Immature natural killer cell (primary cell): ENCODE measurements at regions not wholly inside any gene's neighbourhood (a gene's known extent, or its start where the extent isn't known, plus 50 kb on each side); places are given as distances from the start of the nearest gene placed in this dataset.

ENCODE experiments used
- DNase-seq, 3 donors: peaks; one replicate each; pipeline ENCODE4 v3.0.0; 2022; ENCODE audit warnings: mixed read lengths in 1 of 3
- H3K27ac Mint-ChIP-seq, 6 donors: one replicate each; pipeline ENCODE4 v1.8.0; 2020; ENCODE audit warnings: mixed read lengths in 6 of 6, mild to moderate bottlenecking in 5 of 6, inconsistent platforms in 4 of 6, moderate library complexity in 3 of 6
- H3K27me3 Mint-ChIP-seq, 3 donors: one replicate each; pipeline ENCODE4 v1.8.0; 2020 to 2021; ENCODE audit warnings: low read depth in 3 of 3, mild to moderate bottlenecking in 3 of 3, mixed read lengths in 3 of 3, moderate library complexity in 3 of 3, inconsistent platforms in 1 of 3
- H3K36me3 Mint-ChIP-seq, 3 donors: one replicate each; pipeline ENCODE4 v1.8.0; 2020; ENCODE audit warnings: mixed read lengths in 3 of 3, inconsistent platforms in 2 of 3, mild to moderate bottlenecking in 2 of 3
- H3K4me1 Mint-ChIP-seq, 2 donors: one replicate each; pipeline ENCODE4 v1.8.0; 2020; ENCODE audit warnings: inconsistent platforms in 2 of 2, mild to moderate bottlenecking in 2 of 2, mixed read lengths in 2 of 2, moderate library complexity in 1 of 2
- H3K4me3 Mint-ChIP-seq, 5 donors: one replicate each; pipeline ENCODE4 v1.8.0; 2020; ENCODE audit warnings: mild to moderate bottlenecking in 5 of 5, mixed read lengths in 5 of 5, inconsistent platforms in 3 of 5, moderate library complexity in 3 of 5
- H3K9me3 Mint-ChIP-seq, 6 donors: one replicate each; pipeline ENCODE4 v1.8.0; 2020; ENCODE audit warnings: mild to moderate bottlenecking in 6 of 6, mixed read lengths in 6 of 6, inconsistent platforms in 4 of 6, moderate library complexity in 3 of 6

DNA sequence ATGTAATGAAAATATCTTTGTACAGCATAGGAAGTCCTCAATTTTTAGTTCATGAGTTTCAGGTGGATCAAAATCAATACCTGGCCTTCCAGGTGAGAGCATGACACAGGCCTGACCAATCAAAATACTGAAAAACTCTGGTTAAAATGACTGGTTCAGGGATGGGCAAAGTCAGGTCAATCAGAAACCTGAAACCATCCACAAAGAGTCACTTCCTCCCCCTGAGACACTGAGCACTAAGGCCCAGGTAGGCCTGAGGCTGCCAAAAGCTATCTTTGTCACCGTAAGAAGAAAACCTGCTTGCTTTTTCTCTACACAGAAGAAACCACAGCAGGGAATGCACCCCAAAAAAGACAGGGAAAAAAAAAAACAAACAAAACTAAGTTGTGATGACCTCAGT is 444.8 kb downstream of the TLR4 start:
- no peak for DNase-seq
- Mint-ChIP-seq H3K27ac (no peak overlapping the region), H3K4me1 (no peaks in the 10 kb centered on the region), H3K4me3 (no peak overlapping the region), H3K27me3 (peaks cover 0 to 3% (median 0%) of the 10 kb centered on the region in 3 donors), H3K36me3 (no peaks in the 10 kb centered on the region), H3K9me3 (peaks cover 0 to 3% (median 0%) of the 10 kb centered on the region in 6 donors)

DNA sequence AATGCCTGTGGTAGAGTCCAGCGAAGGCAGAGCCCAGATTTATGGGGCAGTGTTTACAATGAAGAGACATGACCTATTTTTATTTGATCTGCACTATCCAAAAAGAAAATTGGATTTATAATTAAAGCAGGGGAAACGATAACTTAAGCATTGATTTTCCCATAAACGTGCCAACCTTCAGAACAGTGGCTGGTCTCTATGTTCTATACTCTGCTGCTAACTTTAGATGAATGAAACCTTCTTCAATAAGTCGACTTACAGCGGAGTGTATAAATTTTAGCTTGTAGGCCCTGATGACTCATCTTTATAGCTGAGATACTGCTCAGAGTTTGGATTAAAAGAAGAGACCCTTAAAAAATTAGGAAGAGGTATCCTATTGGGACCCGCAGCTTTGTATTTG is 452.6 kb downstream of the TLR4 start:
- H3K27ac Mint-ChIP-seq, result no peak overlapping the region
- no peak overlapping the region for H3K4me3 Mint-ChIP-seq
- peaks cover 0 to 2% (median 1%) of the 10 kb centered on the region in 3 donors for H3K27me3 Mint-ChIP-seq
- DNase-seq, result no peak
- no peaks in the 10 kb centered on the region for H3K4me1 Mint-ChIP-seq
- H3K36me3 Mint-ChIP-seq, result no peaks in the 10 kb centered on the region
- H3K9me3 Mint-ChIP-seq, result peaks cover 0 to 5% (median 0%) of the 10 kb centered on the region in 6 donors

DNA sequence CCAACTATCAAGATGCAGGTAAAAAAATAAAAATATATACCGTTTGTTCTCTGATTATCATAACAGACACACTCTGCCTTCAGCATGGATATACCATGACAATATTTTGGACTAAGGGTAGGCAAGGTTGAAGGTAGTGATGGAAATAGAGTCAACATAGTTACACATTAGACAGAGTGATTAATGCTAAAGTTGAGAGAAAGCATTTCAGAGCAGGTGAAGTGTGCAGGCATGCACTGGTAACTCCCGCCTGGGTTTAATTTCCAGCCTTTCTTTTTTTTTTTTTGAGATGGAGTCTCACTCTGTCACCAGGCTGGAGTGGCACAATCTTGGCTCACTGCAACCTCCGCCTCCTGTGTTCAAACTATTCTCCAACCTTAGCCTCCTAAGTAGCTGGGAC is 458.5 kb downstream of the TLR4 start:
- Mint-ChIP-seq H3K9me3 (peaks cover 0 to 5% (median under 1%) of the 10 kb centered on the region in 6 donors), H3K4me1 (no peaks in the 10 kb centered on the region), H3K27me3 (peaks cover 0 to 2% (median 0%) of the 10 kb centered on the region in 3 donors), H3K36me3 (no peaks in the 10 kb centered on the region), H3K27ac (no peak overlapping the region), H3K4me3 (no peak overlapping the region)
- DNase-seq, result no peak

DNA sequence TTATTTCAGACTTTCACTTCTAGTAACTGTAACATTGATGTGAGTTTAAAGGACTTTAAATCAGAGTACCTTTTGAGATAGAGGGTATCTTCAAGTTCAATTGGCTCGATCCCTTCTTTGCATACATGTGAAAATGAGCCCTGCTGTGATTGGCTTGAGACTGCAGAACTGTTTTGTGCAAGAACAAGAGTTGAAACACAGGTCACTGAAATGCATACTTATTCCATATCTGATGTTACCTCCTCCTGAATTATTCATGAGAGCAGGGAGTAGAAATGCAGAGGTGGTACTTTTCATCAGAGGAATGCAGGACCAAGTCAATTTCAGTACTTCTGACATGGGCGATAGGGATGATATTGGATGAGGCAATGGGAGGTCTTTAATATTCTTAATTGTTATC is 459.5 kb downstream of the TLR4 start:
- Mint-ChIP-seq H3K4me1 (no peaks in the 10 kb centered on the region), H3K36me3 (no peaks in the 10 kb centered on the region), H3K27ac (no peak overlapping the region), H3K9me3 (peaks cover 0 to 5% (median under 1%) of the 10 kb centered on the region in 6 donors), H3K4me3 (no peak overlapping the region), H3K27me3 (peaks cover 0 to 2% (median 0%) of the 10 kb centered on the region in 3 donors)
- no peak for DNase-seq

DNA sequence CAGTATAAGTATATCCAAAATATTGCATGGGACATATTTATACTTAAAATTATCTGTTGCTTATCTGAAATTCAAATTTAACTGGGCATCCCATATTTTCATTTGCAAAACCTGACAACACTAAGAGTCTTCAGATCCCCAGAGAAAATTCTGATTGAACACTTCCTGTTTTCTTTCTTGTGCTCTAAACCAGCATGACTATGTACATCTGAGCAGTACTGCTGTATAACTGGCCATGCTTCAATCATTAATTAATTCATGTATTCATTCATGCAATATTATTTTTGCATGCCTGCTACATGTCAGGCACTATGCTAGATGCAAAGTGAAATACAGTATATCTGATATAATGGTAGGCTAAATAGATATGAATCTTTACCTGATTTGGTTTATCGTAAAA is 461.2 kb downstream of the TLR4 start:
- no peak overlapping the region for H3K4me3 Mint-ChIP-seq
- no peak overlapping the region for H3K27ac Mint-ChIP-seq
- DNase-seq, result no peak
- peaks cover 0 to 5% (median under 1%) of the 10 kb centered on the region in 6 donors for H3K9me3 Mint-ChIP-seq
- peaks cover 0 to 2% (median 0%) of the 10 kb centered on the region in 3 donors for H3K27me3 Mint-ChIP-seq
- no peaks in the 10 kb centered on the region for H3K4me1 Mint-ChIP-seq
- H3K36me3 Mint-ChIP-seq, result no peaks in the 10 kb centered on the region

DNA sequence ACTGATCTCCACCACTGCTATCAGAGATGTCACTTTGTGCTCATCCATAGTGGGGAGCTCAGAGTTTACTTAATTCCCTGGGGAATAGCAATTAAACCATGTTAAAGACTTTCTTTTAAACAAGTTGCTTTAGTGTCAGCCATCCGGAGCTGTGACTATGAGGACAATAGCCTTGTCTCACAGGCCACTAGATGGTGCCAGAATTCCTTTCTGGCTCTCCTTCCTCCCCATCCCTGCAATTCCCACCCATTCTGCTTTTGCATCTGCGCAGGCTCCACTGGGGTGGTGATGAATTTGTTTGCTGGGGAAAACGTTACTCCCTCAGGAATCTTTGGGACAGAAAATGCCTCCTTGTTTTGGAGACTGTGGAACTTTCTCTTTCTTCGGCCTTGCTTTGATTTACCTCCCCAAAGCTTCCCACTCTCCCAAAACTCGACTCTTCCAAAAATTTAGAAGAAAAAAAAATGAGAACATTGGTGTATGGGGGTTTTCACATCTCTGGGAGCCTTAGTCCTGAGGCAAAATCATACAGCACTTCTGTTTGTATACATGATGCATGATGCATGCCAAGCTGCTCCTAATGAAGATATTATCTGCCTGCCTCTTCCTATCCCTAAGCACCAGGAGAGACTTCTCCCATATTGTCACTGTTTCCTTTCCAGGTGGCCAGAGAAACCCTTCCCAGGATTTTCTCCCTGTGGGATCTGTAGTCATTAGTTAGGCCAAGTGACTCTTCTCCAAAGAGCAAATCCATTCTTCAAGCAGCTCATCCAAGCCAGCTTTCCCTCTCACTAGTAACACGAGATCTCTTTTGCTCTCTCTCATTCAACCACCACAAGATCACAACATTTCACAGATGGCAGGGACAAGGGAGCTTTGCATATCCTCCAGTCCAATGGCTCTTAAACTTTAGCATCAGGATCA is 466.1 kb downstream of the TLR4 start:
- no peaks in the 10 kb centered on the region for H3K36me3 Mint-ChIP-seq
- H3K4me3 Mint-ChIP-seq, result no peak overlapping the region
- peaks cover 0 to 2% (median under 1%) of the 10 kb centered on the region in 3 donors for H3K27me3 Mint-ChIP-seq
- H3K4me1 Mint-ChIP-seq, result no peaks in the 10 kb centered on the region
- DNase-seq, result no peak
- H3K9me3 Mint-ChIP-seq, result peaks cover 0 to 5% (median 0%) of the 10 kb centered on the region in 6 donors
- no peak overlapping the region for H3K27ac Mint-ChIP-seq

DNA sequence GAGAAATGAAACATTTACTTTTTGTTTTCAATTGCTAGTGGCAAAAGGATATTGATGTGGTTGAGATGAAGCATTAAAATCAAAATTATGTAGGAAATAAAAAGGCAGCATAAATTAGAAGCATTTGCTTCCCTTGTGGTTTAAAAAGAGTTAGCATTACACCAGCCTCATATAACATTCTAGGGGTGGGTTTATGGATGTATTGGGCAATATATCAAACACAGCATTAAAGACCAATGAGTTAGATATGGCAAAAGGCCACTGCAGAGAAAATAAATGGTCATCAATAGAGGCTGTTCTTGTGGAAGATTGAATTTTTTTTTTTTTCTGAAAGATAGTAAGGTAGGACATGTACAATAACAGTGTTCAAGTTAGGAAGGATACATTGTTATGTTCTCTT is 473.0 kb downstream of the TLR4 start:
- DNase-seq, result no peak
- Mint-ChIP-seq H3K4me3 (no peak overlapping the region), H3K4me1 (no peaks in the 10 kb centered on the region)

DNA sequence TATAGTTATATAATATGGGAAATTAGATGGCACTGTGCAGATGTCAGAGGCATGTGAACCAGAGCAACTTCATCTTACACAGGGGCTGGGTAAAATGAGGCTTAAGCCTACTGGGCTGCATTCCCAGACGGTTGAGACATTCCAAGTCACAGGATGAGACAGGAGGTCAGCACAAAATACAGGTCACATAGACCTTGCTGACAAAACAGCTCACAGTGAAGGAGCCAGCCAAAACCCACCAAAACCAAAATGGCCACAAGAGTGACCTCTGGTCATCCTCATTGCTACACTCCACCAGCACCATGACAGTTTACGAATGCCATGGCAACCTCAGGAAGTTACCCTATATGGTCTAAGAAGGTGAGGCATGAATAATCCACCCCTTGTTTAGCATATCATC is 479.4 kb downstream of the TLR4 start:
- DNase-seq, result no peak
- Mint-ChIP-seq H3K9me3 (peaks cover 0 to 6% (median 1%) of the 10 kb centered on the region in 6 donors), H3K4me3 (no peak overlapping the region), H3K27ac (no peak overlapping the region), H3K27me3 (peaks cover 0 to 5% (median 3%) of the 10 kb centered on the region in 3 donors), H3K36me3 (no peaks in the 10 kb centered on the region), H3K4me1 (no peaks in the 10 kb centered on the region)

More for the DNA sequence above, 473.0 kb downstream of the TLR4 start:
- Mint-ChIP-seq H3K27me3 (peaks cover 0 to 7% (median 2%) of the 10 kb centered on the region in 3 donors), H3K36me3 (no peaks in the 10 kb centered on the region), H3K27ac (no peak overlapping the region), H3K9me3 (peaks cover 0 to 2% (median 0%) of the 10 kb centered on the region in 6 donors)

DNA sequence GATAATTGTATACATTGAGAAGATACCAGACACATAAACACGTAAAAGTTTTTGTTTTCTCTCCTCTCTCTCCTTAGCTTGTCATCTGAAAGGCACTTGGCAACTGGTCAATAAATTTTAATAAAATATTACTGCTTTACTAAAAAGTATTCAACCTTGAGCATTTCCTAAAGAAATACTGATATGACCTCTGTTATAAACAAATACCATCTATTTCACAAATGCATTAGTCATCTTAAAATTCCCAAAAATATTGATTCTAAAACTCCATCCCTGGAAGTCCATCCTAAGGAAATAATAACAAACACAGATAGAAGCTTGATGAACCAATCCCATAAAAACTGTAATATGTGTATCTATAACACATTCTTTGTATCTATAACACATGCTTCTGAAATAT is 483.2 kb downstream of the TLR4 start:
- Mint-ChIP-seq H3K4me3 (no peak overlapping the region), H3K27ac (no peak overlapping the region), H3K4me1 (no peaks in the 10 kb centered on the region), H3K36me3 (no peaks in the 10 kb centered on the region), H3K27me3 (peaks cover 0 to 7% (median 3%) of the 10 kb centered on the region in 3 donors), H3K9me3 (peaks cover 3 to 17% (median 6%) of the 10 kb centered on the region in 6 donors)
- no peak for DNase-seq

DNA sequence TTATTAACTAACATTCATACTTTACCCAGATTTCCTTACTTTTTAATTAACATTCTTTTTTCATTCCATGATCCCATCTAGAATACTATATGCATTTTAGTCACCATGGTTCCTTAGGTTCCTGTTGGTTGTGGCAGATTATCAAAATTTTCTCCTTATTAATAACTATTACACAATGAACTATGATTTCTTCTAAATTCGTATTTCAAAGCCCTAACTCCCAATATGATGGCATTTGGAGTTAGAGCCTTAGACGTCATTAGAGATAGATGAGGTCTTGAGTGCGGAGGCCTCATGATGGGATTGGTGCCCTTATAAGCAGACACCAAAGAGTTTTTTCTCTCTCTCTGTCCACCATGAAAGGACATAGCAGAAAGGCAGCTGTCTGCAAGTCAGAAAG is 485.4 kb downstream of the TLR4 start:
- Mint-ChIP-seq H3K27me3 (peaks cover under 1 to 7% (median 3%) of the 10 kb centered on the region in 3 donors), H3K9me3 (peaks cover 4 to 18% (median 11%) of the 10 kb centered on the region in 6 donors), H3K36me3 (no peaks in the 10 kb centered on the region), H3K4me1 (no peaks in the 10 kb centered on the region), H3K4me3 (no peak overlapping the region), H3K27ac (no peak overlapping the region)
- DNase-seq, result no peak

DNA sequence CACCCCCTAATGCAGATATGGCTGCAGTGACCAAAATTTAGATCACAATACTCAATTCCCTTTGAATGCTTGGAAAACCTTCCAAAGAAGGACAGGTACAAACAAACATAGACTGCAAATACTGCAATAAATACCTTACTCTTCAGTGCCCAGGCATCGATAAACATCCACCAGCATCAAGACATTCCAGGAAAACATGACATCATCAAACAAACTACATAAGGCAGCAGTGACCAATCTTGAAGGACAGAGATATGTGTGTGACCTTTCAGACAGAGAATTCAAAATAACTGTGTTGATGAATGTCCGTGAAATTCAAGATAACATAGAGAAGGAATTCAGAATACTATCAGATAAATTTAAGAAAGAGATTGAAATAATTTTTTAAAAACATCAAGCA is 488.6 kb downstream of the TLR4 start:
- Mint-ChIP-seq H3K9me3 (peaks cover 3 to 19% (median 11%) of the 10 kb centered on the region in 6 donors), H3K36me3 (no peaks in the 10 kb centered on the region), H3K27ac (no peak overlapping the region), H3K4me1 (no peaks in the 10 kb centered on the region), H3K27me3 (peaks cover 0 to 7% (median 2%) of the 10 kb centered on the region in 3 donors), H3K4me3 (no peak overlapping the region)
- no peak for DNase-seq

DNA sequence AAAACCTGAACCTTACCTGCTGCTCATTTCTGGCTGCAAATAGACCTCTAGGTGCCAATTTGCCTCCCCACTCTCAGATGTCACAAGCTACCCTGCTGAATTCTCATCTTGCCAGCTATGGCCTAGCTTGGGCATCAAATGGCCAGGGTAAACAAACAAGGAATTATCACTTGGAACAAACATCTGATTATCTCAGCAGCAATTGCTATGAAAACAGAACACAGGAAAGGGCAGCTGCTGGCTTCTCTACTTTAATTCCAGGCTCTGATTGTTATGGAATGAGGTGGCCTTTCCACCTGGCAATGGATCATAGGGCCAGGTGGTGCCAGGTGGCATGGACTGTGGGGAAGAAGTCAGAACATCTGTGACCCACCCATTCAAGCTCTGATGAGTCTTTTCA is 505.1 kb downstream of the TLR4 start:
- H3K36me3 Mint-ChIP-seq, result no peaks in the 10 kb centered on the region
- H3K27me3 Mint-ChIP-seq, result peaks cover 0 to 2% (median under 1%) of the 10 kb centered on the region in 3 donors
- DNase-seq, result no peak
- no peak overlapping the region for H3K27ac Mint-ChIP-seq
- peaks cover 0 to 9% (median 5%) of the 10 kb centered on the region in 6 donors for H3K9me3 Mint-ChIP-seq
- no peak overlapping the region for H3K4me3 Mint-ChIP-seq
- H3K4me1 Mint-ChIP-seq, result no peaks in the 10 kb centered on the region

DNA sequence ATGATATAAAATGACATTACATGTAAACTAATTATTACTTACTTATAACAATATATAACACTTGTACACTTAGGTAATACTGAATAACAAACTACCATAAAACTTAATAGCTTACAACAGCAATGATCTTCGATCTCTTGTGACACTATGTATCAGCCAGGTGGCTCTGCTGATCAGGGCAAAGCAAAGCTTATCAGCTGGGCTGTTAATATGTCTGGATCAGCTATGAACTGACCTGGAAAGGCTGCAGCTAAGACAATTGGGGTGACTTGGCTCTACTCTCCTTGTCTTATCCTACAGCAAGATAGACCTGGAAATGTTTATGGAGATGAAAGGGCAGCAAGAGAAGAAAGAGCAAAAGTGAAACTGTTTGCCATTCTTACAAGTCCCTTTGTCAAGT is 511.3 kb downstream of the TLR4 start:
- DNase-seq, result no peak
- H3K27ac Mint-ChIP-seq, result no peak overlapping the region
- H3K36me3 Mint-ChIP-seq, result no peaks in the 10 kb centered on the region
- H3K9me3 Mint-ChIP-seq, result peaks cover 0 to 7% (median 2%) of the 10 kb centered on the region in 6 donors
- H3K4me1 Mint-ChIP-seq, result no peaks in the 10 kb centered on the region
- peaks cover 0 to 2% (median 2%) of the 10 kb centered on the region in 3 donors for H3K27me3 Mint-ChIP-seq
- H3K4me3 Mint-ChIP-seq, result no peak overlapping the region

DNA sequence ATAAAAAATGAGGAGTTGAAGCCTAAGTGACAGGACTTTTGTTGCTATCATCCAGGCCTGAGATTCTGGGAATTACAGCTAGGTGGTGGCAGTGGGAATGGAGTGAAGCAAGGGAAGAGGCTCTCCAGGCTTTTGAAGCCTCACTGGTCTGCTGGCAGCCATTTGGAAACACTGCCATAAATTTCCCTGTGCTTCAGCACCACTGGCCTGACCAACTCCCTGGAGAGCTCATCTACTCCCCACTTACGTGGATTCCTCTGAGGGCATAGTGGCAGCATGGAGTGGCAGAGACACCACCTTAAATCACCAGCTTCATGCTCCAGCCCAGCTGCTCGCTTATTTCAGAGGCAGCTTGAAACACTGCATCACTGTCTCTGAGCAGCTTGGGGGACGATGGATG is 518.2 kb downstream of the TLR4 start:
- H3K27me3 Mint-ChIP-seq, result peaks cover 0 to 2% (median 0%) of the 10 kb centered on the region in 3 donors
- DNase-seq, result no peak
- H3K4me3 Mint-ChIP-seq, result no peak overlapping the region
- peaks cover 0 to 6% (median 0%) of the 10 kb centered on the region in 6 donors for H3K9me3 Mint-ChIP-seq
- no peaks in the 10 kb centered on the region for H3K36me3 Mint-ChIP-seq
- H3K4me1 Mint-ChIP-seq, result no peaks in the 10 kb centered on the region
- H3K27ac Mint-ChIP-seq, result no peak overlapping the region
